Heart right ventricle (tissue), 16 donors: ENCODE measurements at regions not wholly inside any gene's neighbourhood (a gene's known extent, or its start where the extent isn't known, plus 50 kb on each side); places are given as distances from the start of the nearest gene placed in this dataset.

Experiments used
- ATAC-seq, 8 donors: fragments of 200-7000 bp; cut with Tn5 transposase; one replicate each; pipeline ENCODE4 v1.9.1; 2020; ENCODE audit warnings: mild to moderate bottlenecking in 8 of 8, moderate library complexity in 8 of 8, moderate number of reproducible peaks in 1 of 8
- DNase-seq, 2 donors: peaks; one replicate each; pipeline ENCODE4 v3.0.0-alpha.2; 2020
- H3K27ac ChIP-seq, 10 donors: fragments of 200-600 bp; sonication (generic) in 2 of 10; one replicate each; pipeline versions ENCODE4 v1.5.0 to v1.8.0; 2020 to 2022; ENCODE audit warnings: mild to moderate bottlenecking in 3 of 10
- H3K27me3 ChIP-seq, 7 donors: fragments of 200-600 bp; one replicate each; pipeline ENCODE4 v1.8.0; 2021 to 2022; ENCODE audit warnings: mild to moderate bottlenecking in 2 of 7
- H3K36me3 ChIP-seq, 9 donors: fragments of 200-600 bp; sonication (generic) in 1 of 9; one replicate each; pipeline versions ENCODE4 v1.5.0 to v1.8.0; 2020 to 2022; ENCODE audit warnings: mild to moderate bottlenecking in 2 of 9
- H3K4me1 ChIP-seq, 9 donors: fragments of 200-600 bp; sonication (generic) in 1 of 9; one replicate each; pipeline versions ENCODE4 v1.5.0 to v1.8.0; 2020 to 2022; ENCODE audit warnings: mild to moderate bottlenecking in 4 of 9
- H3K4me3 ChIP-seq, 10 donors: fragments of 200-600 bp; sonication (generic) in 2 of 10; one replicate each; pipeline versions ENCODE4 v1.5.0 to v1.8.0; 2020 to 2022; ENCODE audit warnings: mild to moderate bottlenecking in 7 of 10, moderate library complexity in 2 of 10
- H3K9me3 ChIP-seq, 11 donors: fragments of 200-600 bp in 10 of 11; sonication (generic) in 2 of 11; one replicate each; pipeline versions ENCODE4 v1.5.0 to v1.8.0; 2013 to 2022; ENCODE audit warnings: mild to moderate bottlenecking in 2 of 11, control low read depth in 1 of 11, moderate library complexity in 1 of 11
- CTCF ChIP-seq, 9 donors: fragments of 200-600 bp; sonication (generic) in 2 of 9; IDR thresholded peaks; one replicate each; pipeline versions ENCODE4 v1.5.0 to v1.8.0; 2021 to 2022; ENCODE audit warnings: antibody characterized with exemption in 9 of 9, mild to moderate bottlenecking in 5 of 9, moderate library complexity in 1 of 9
- WGBS, 2 donors: extraction: QIAGEN DNeasy Blood & Tissue Kit; methylation state at CpG; one replicate each; pipeline ENCODE4 v1.1.7; 2013; ENCODE audit warnings: inconsistent platforms in 1 of 2; 5-methylcytosine and 5-hydroxymethylcytosine counted together
- intact Hi-C, 10 donors: fragments of 100-400 bp; cut with DNase I; formaldehyde crosslinking; loops; one replicate each; pipeline versions ENCODE4 v1.11.1 to v1.14.2; 2022
- donor health status: Arrhythmogenic right ventricular cardiomyopathy.
- donor health status: ischemic (EF 13 %, LVEDD 7.1; RV severe dilation, severe dysfunction).
- donor health status: healthy with polysubstance abuse.
- donor health status: DM: no; HTN: yes; CAD: no.
- donor health status: DM: no; HTN: no; CAD: no.
- donor health status: ischemic (EF 25% LVEDD 6.9; RV normal size, moderate dysfunction).
- donor health status: ischemic (EF 25% LVEDD 5.7; RV mildly dilated, moderate dysfunction).
- donor health status: healthy.
- donor health status: DM: yes; HTN: yes; CAD: no.
- donor health status: Ischemic cardiomyopathy.
- donor health status: ischemic (EF 35%, LVEDD 5.7; RV mildly dilated, moderate dysfunction).
- donor health status: nonischemic (EF 11% LVEDD 7.7; RV severe dilation, severe dysfunction).
- donor health status: DM: yes; HTN: yes; CAD: no.
- donor health status: PGD.
- donor health status: ischemic (EF 29% LVEDD 5.4; RV normal size, mild dysfunction).
- donor health status: nonischemic (EF 23%, LVEDD 6.1; RV moderate dilation, normal function).

GRCh38 chr9:712643-713042 lies 128.9 kb upstream of the DMRT1 start:
- no peaks in the 10 kb centered on the region for H3K9me3 ChIP-seq
- intact Hi-C loops, result loop anchor here in 2 of 10 donors (5.0 kb wide), 1 partner anchor 35 kb away; no protein-coding TSS in a partner anchor
- H3K4me3 ChIP-seq, result no peak overlapping the region
- WGBS, 2 donors, result 91% methylated on average over 16 of the region's 16 CpGs
- no peak for TF ChIP-seq CTCF (IDR thresholded peaks at IDR 0.05)
- H3K27ac ChIP-seq, result peak overlapping the region in 4 of 10 donors; percentile 19 to 40 (median 38)
- DNase-seq, result no peak
- H3K36me3 ChIP-seq, result peaks cover 0 to 45% (median 23%) of the 10 kb centered on the region in 9 donors
- no peak for ATAC-seq
- H3K4me1 ChIP-seq, result peaks cover 13 to 70% (median 58%) of the 10 kb centered on the region in 9 donors
- no peaks in the 10 kb centered on the region for H3K27me3 ChIP-seq

GRCh38 chr9:713091-713490 lies 128.4 kb upstream of the DMRT1 start:
- DNase-seq, result no peak
- Histone ChIP-seq H3K27me3 (no peaks in the 10 kb centered on the region), H3K4me3 (no peak overlapping the region), H3K36me3 (peaks cover 0 to 45% (median 23%) of the 10 kb centered on the region in 9 donors), H3K4me1 (peaks cover 13 to 75% (median 61%) of the 10 kb centered on the region in 9 donors), H3K27ac (peak overlapping the region in 4 of 10 donors; percentile 19 to 40 (median 38)), H3K9me3 (no peaks in the 10 kb centered on the region)
- ATAC-seq, result no peak
- intact Hi-C loops, result loop anchor here in 2 of 10 donors (5.0 kb wide), 1 partner anchor 34 kb away; no protein-coding TSS in a partner anchor
- TF ChIP-seq CTCF (IDR thresholded peaks at IDR 0.05), result no peak
- 49 to 61% methylated on average over 4 of the region's 4 CpGs for WGBS, 2 donors

- 59 to 65% methylated on average over 2 of the region's 2 CpGs for WGBS, 2 donors
- Histone ChIP-seq H3K36me3 (peaks cover 0 to 45% (median 23%) of the 10 kb centered on the region in 9 donors), H3K27me3 (no peaks in the 10 kb centered on the region), H3K9me3 (no peaks in the 10 kb centered on the region), H3K4me3 (no peak overlapping the region), H3K27ac (peak overlapping the region in 9 of 10 donors; percentile 5 to 80 (median 46)), H3K4me1 (peaks cover 7 to 73% (median 50%) of the 10 kb centered on the region in 9 donors)
- ATAC-seq (no peak), DNase-seq (no peak)
- TF ChIP-seq CTCF (IDR thresholded peaks at IDR 0.05), result no peak
- intact Hi-C loops, result loop anchor here in 2 of 10 donors (5.0 kb wide), 1 partner anchor 33 kb away; no protein-coding TSS in a partner anchor
These were observed 126.8 kb upstream of the DMRT1 start for GRCh38 chr9:714675-715074.

- peak overlapping the region in 9 of 10 donors; percentile 17 to 80 (median 58) for H3K27ac ChIP-seq
- WGBS, 2 donors, result 15% methylated on average over 2 of the region's 2 CpGs
- no peak for TF ChIP-seq CTCF (IDR thresholded peaks at IDR 0.05)
- H3K4me3 ChIP-seq, result no peak overlapping the region
- intact Hi-C loops, result no loop called here
- H3K4me1 ChIP-seq, result peaks cover 7 to 79% (median 57%) of the 10 kb centered on the region in 9 donors
- no peaks in the 10 kb centered on the region for H3K27me3 ChIP-seq
- peak in 4 of 8 donors; percentile 59 to 70 (median 65) for ATAC-seq
- DNase-seq, result no peak
- H3K9me3 ChIP-seq, result no peaks in the 10 kb centered on the region
- H3K36me3 ChIP-seq, result peaks cover 0 to 41% (median 23%) of the 10 kb centered on the region in 9 donors
These were observed 126.2 kb upstream of the DMRT1 start for GRCh38 chr9:715300-715699.
